AG04450 (cell line): ENCODE measurements at regions not wholly inside any gene's neighbourhood (a gene's known extent, or its start where the extent isn't known, plus 50 kb on each side); places are given as distances from the start of the nearest gene placed in this dataset.

Source experiments
- CTCF ChIA-PET: fragments of 300-600, 350-600 bp; formaldehyde crosslinking; extraction: SDS; loops from one replicate; lab custom pipeline; 2022; ENCODE audit warnings: antibody characterized with exemption, inconsistent platforms; lab: Charles Lee
- POLR2A ChIA-PET: fragments of 350-600 bp; formaldehyde crosslinking; extraction: SDS; loops from one replicate; lab custom pipeline; 2021; ENCODE audit warnings: antibody characterized with exemption, inconsistent platforms; lab: Yijun Ruan, JAX
- DNase-seq: peaks from one replicate; pipeline ENCODE4 v3.0.0-alpha.2; 2011; ENCODE audit warnings: low read depth, low spot score
- H3K27ac ChIP-seq: one replicate; pipeline ENCODE4 v1.5.1; 2012; ENCODE audit warnings: low read depth, low read length, control low read depth
- H3K27me3 ChIP-seq: one replicate; pipeline ENCODE4 v1.6.0; 2012; ENCODE audit warnings: low read length; ENCODE audit not compliant: control insufficient read depth, insufficient read depth
- H3K4me3 ChIP-seq: 2 replicates; pipeline ENCODE4 v1.5.1; 2011; ENCODE audit warnings: mild to moderate bottlenecking, low read depth, low read length, control low read depth
- H3K9me3 ChIP-seq: 2 replicates; pipeline ENCODE4 v1.5.1; 2012; ENCODE audit warnings: low read length; ENCODE audit not compliant: control insufficient read depth, insufficient read depth
- TF ChIP-seq, protein P1 (sequence below): IDR thresholded peaks from 2 replicates; pipeline ENCODE4 v1.5.1; 2011; ENCODE audit warnings: low read depth, low read length, control low read depth, inconsistent platforms

DNA sequence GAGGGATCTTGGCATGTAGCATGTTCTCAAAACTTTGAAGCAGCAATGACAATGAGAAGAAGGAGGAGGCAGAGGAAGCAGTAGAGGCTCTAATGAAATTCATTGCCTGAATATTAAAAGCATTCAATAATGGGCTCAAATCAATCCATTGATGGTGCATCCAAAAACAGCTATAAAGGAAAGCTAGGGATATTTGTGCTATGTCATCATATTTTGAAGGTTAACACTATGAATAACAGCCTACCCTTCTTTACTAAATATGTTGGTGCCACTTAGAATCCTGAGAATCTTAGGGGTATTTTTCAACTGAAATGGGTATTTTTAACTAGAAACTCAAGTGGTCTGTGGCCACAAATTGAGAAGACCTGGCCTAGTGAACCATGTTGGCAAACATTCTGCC lies 153.7 kb downstream of the SETD4 start:
- H3K9me3 ChIP-seq = no peaks in the 10 kb centered on the region
- H3K27me3 ChIP-seq = no peaks in the 10 kb centered on the region
- TF ChIP-seq, protein P1, sequence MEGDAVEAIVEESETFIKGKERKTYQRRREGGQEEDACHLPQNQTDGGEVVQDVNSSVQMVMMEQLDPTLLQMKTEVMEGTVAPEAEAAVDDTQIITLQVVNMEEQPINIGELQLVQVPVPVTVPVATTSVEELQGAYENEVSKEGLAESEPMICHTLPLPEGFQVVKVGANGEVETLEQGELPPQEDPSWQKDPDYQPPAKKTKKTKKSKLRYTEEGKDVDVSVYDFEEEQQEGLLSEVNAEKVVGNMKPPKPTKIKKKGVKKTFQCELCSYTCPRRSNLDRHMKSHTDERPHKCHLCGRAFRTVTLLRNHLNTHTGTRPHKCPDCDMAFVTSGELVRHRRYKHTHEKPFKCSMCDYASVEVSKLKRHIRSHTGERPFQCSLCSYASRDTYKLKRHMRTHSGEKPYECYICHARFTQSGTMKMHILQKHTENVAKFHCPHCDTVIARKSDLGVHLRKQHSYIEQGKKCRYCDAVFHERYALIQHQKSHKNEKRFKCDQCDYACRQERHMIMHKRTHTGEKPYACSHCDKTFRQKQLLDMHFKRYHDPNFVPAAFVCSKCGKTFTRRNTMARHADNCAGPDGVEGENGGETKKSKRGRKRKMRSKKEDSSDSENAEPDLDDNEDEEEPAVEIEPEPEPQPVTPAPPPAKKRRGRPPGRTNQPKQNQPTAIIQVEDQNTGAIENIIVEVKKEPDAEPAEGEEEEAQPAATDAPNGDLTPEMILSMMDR = no peak
- no peak for DNase-seq
- CTCF ChIA-PET = no interaction called here
- H3K27ac ChIP-seq = no peak overlapping the region
- POLR2A ChIA-PET = no interaction called here
- H3K4me3 ChIP-seq = no peak overlapping the region

DNA sequence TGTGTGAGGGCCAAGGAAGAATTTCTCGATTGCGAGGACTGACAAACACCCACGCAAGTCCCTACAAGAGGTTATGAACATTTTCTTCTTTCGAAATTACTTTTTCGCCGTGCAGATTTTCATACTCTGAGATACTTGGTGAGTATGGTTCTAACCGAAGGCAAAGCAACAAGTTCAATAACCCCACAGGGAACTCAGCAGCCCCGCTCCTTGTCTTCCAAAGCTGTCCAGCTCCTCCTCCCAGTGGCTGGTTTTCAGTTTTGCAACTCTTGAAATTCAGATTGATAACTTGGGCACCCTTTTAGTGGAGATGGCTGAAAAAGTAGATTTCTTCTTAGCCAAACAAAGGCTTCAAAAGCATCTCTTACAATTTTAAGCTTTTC lies 154.4 kb downstream of the SETD4 start:
- no peak for DNase-seq
- ChIA-PET POLR2A (no interaction called here), CTCF (no interaction called here)
- Histone ChIP-seq H3K4me3 (no peak overlapping the region), H3K27me3 (no peaks in the 10 kb centered on the region), H3K27ac (no peak overlapping the region), H3K9me3 (no peaks in the 10 kb centered on the region)
- TF ChIP-seq, protein P1 = no peak

DNA sequence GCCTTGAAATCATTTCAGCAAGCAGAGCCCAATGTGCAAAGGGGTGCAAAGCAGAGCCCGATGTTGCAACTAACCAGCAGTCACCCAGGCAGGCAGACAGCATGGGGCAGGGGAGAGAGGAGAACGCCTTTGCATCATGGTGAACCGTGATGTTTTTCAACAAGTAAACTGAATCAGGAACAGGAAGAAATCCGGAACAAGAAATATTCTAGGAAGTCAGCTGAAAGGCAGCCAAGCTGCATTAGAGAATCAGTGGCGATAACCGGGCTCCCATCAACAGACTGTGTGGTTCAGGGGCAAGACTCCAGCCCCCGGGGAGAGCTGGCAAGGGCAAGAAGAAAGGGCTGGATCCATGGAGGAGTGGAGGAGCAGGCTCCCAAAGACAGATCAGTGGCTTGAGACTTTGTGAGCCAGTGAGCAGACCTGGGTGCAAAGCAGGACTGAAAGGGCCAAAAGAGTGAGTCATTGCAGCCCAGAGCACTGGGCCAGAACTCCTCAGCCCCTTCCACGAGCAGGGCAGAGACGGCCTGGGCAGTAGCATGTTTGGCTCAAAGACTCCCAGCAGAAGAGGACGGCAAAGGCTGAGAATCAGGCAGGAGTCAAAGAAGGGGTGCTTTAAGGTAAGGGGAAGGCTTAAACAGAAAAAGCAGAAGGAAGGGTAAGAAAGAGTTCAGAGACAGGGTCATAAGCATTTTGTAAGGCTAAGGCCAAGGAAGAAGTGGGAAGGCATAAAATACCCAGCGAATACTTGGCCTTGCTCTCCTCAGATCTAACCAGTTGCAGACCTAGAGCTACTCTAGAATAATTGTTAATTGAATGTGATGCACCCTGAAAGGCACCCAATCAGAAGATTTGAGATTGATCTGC lies 155.0 kb downstream of the SETD4 start:
- ChIA-PET CTCF (no interaction called here), POLR2A (no interaction called here)
- no peak for DNase-seq
- no peaks in the 10 kb centered on the region for H3K27me3 ChIP-seq
- no peak overlapping the region for H3K27ac ChIP-seq
- H3K4me3 ChIP-seq = no peak overlapping the region
- TF ChIP-seq, protein P1 = no peak
- H3K9me3 ChIP-seq = no peaks in the 10 kb centered on the region

DNA sequence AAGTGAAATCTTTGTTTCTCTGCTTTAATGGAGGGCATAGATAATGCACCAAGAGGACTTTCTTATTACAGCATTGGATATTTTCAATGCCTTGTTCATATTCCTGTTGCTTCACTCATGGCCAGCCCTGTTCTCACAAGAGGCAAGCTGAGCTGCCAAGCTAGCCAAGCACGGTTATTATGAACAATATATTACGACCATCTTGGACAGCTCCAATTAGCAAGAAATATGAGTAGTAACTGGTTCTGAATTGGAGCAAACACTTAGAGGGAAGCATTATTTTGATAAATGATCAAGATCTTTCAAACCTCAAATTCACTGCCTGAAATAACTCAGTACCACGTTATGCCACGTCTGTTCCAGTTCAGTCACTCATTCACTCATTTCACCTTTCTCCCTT lies 159.8 kb downstream of the SETD4 start:
- Histone ChIP-seq H3K27me3 (peaks cover 4% of the 10 kb centered on the region), H3K27ac (no peak overlapping the region), H3K9me3 (peaks cover 2% of the 10 kb centered on the region; the same call in 1 of the 2 replicates), H3K4me3 (no peak overlapping the region)
- TF ChIP-seq, protein P1 = no peak
- ChIA-PET POLR2A (no interaction called here), CTCF (no interaction called here)
- no peak for DNase-seq

DNA sequence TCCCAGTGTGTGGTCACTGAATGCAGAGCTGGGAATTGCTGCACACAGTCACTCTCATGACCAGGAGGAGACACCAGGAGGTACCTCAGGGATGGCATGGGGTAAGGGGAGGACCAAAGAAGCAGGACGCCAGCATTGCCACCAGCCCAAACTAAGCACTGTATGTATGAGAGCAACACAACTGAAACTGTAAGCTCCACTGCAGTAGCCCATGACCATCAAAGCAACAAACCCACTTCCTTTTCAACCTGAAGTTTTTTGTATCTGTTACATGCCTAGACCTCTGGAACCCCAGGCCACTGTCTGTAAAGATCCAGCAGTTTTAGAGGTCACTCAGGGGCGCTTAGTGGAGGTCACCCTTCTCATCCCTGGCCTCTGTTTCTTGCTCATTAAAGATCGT lies 164.3 kb downstream of the SETD4 start:
- H3K9me3 ChIP-seq = peaks cover 2% of the 10 kb centered on the region; the same call in 1 of the 2 replicates
- POLR2A ChIA-PET = no interaction called here
- CTCF ChIA-PET = no interaction called here
- TF ChIP-seq, protein P1 = no peak
- no peak overlapping the region for H3K27ac ChIP-seq
- peaks cover 6% of the 10 kb centered on the region for H3K27me3 ChIP-seq
- no peak overlapping the region for H3K4me3 ChIP-seq
- no peak for DNase-seq
